ENCODE measurements at regions not wholly inside any gene's neighbourhood (a gene's known extent, or its start where the extent isn't known, plus 50 kb on each side); places are given as distances from the start of the nearest gene placed in this dataset.
"Not testable (repeated sequence)": the region's sequence is repeated elsewhere in the genome, so short reads cannot be mapped to it uniquely, and the experiment has no call there.

GRCh38 chr3:103254827-103255226, 820.0 kb downstream of the ZPLD1 start:
- not testable (repeated sequence) for TF ChIP-seq E2F6 (IDR thresholded peaks at IDR 0.05); CEBPB (IDR thresholded peaks at IDR 0.05; ENCODE audit: low read depth, low read length); HDAC6 (IDR thresholded peaks at IDR 0.05; ENCODE audit: low read depth, low read length); TAF1 (IDR thresholded peaks at IDR 0.05; ENCODE audit: low read depth, low read length); POLR2A (IDR thresholded peaks at IDR 0.05; ENCODE audit: control extremely low read depth in 1 of 2, low read depth in 2 of 2, low read length in 2 of 2); CTCF (IDR thresholded peaks at IDR 0.05; ENCODE audit: control extremely low read depth in 1 of 3, insufficient read depth in 1 of 3, low read depth in 1 of 3, low read length in 3 of 3); EZH2 (IDR thresholded peaks at IDR 0.05; ENCODE audit: low read depth, low read length, severe bottlenecking); MAX (IDR thresholded peaks at IDR 0.05); ZNF274 (IDR thresholded peaks at IDR 0.05; ENCODE audit: borderline replicate concordance, extremely low read depth, low read length)
